ENCODE measurements at regions not wholly inside any gene's neighbourhood (a gene's known extent, or its start where the extent isn't known, plus 50 kb on each side); places are given as distances from the start of the nearest gene placed in this dataset.

DNA sequence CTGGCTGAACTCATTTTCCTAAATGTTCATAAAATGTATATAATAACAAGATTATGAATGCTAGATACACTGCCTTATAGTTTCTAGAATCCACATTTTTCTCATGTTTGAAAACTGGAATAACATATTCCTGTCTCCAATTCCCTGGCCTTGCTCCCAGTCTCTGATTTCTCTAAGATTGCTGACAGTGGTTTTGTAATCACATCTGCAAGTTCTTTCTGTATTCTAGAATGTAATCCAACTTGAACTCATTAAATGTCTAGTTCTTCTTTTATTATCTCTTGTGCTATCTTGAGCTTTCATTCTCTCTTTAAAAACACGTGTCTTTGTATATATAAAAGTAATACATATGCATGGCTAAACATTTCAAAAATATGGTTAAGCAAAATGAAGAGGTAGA lies 215.2 kb upstream of the ADAMTS9 start:
- no peak overlapping the region for H3K4me3 ChIP-seq (ENCODE audit: low read length)
- no peak for DNase-seq (ENCODE audit: low read depth)
- TF ChIP-seq, protein P1, sequence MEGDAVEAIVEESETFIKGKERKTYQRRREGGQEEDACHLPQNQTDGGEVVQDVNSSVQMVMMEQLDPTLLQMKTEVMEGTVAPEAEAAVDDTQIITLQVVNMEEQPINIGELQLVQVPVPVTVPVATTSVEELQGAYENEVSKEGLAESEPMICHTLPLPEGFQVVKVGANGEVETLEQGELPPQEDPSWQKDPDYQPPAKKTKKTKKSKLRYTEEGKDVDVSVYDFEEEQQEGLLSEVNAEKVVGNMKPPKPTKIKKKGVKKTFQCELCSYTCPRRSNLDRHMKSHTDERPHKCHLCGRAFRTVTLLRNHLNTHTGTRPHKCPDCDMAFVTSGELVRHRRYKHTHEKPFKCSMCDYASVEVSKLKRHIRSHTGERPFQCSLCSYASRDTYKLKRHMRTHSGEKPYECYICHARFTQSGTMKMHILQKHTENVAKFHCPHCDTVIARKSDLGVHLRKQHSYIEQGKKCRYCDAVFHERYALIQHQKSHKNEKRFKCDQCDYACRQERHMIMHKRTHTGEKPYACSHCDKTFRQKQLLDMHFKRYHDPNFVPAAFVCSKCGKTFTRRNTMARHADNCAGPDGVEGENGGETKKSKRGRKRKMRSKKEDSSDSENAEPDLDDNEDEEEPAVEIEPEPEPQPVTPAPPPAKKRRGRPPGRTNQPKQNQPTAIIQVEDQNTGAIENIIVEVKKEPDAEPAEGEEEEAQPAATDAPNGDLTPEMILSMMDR (IDR thresholded peaks at IDR 0.05; ENCODE audit: insufficient read depth, low read depth, low read length, missing control alignments), result no peak

DNA sequence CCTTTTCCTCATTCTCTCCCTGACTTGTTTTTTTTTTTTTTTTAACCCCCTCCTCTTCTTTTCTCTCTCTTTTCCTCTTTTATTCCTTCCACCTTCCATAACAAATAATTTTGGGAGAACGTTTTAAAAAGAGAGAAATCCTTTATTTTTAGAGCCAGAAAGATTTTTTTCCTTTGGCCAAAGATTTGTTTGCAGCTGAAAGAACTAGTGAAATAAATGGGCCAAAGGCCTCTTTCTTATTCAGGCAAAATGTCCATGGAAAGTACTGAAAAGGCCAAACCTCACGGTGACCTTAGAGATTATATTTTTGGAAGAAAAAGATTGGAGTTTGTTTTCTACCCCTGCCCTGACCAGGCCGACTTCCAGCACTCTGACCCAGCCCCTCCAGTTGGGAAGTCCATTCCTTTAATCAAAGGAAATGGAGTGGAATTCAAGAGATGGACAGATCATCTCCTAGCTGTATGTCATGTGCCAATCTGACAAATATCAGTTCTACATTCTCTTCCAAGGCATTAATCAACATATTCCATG lies 214.3 kb upstream of the ADAMTS9 start:
- no peak for DNase-seq (ENCODE audit: low read depth)

DNA sequence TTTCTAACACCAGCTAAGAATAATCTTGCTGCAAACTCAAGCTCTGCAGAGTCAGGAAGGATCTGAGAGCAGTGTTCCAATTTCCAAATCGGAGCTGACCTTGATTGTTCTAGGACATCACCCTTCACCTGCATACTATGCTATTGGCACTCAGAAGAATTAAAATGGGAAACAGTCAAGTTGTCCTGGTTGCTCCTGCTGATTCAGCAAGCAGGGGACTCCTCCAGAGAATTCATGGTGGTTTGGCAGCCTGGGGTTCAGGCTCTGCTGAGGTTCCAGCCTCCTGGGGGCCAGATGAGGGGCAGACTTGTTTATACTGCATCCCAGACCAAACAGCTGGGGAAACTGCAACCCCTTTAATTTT lies 213.7 kb upstream of the ADAMTS9 start:
- no peak for DNase-seq (ENCODE audit: low read depth)
- no peak overlapping the region for H3K4me3 ChIP-seq (ENCODE audit: low read length)
- TF ChIP-seq, protein P1 (IDR thresholded peaks at IDR 0.05; ENCODE audit: insufficient read depth, low read depth, low read length, missing control alignments), result no peak

More for the DNA sequence above, 214.3 kb upstream of the ADAMTS9 start:
- H3K4me3 ChIP-seq (ENCODE audit: low read length), result no peak overlapping the region
- TF ChIP-seq, protein P1 (IDR thresholded peaks at IDR 0.05; ENCODE audit: insufficient read depth, low read depth, low read length, missing control alignments), result no peak

DNA sequence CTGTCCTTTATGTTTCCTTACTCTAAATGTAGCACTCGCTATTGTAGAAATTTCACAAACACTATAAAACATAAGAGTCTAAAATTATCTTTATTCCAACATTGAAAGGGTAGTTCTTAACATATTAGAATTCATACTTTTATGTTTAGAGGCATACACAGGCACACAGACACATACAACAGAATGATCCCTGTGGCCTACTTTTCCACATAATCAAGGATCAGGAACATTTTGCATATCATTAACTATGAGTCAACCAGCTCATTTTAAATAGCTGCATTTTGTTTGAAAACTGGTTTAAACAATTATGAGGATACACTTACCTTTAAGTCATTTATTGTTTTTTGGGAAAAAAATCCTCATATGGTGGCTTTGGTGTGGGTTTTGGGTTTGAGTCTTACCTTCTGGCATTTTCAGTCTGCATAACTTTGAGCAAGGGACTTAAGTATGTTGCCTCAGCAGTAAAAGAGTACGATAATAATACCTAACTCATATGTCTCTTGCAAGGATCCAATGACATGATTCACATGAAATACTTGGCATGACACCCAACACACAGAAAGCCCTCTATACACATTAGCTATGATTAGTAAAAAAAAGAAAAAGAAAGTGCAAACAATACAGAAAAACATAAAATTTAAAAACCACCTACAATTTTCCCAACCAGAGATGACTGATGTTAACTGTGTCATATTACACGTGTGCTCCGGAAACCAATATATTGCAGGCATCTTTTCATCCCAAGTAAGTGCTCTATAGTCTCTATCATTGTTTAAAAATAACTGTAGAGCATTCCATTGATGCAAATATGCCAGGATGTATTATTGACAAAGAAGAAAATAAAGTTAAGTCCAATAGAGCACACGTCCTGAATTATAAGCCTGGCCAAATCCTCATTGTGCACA lies 213.1 kb upstream of the ADAMTS9 start:
- no peak for DNase-seq (ENCODE audit: low read depth)
- TF ChIP-seq, protein P1 (IDR thresholded peaks at IDR 0.05; ENCODE audit: insufficient read depth, low read depth, low read length, missing control alignments), result no peak
- H3K4me3 ChIP-seq (ENCODE audit: low read length), result no peak overlapping the region

DNA sequence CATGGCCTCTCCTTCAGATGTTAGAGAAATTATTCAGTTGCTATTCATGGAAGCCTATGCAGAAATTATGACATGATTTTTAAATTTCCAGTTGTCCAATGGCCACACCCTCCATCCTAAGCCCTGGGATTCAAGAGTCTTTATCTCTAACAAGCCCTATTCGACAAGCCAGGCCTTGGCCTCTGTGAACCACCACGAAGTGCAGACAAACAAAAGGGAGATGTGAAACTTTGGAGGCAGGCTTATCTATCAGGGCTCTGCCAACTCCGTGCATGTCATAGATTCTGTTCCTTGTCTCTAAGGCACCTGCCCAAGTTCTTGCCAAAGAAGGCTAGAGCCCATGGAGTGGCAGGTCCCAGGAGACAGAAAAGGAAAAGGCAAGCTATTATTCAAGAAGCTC lies 212.4 kb upstream of the ADAMTS9 start:
- no peak for DNase-seq (ENCODE audit: low read depth)
- TF ChIP-seq, protein P1 (IDR thresholded peaks at IDR 0.05; ENCODE audit: insufficient read depth, low read depth, low read length, missing control alignments), result no peak
- H3K4me3 ChIP-seq (ENCODE audit: low read length), result no peak overlapping the region

DNA sequence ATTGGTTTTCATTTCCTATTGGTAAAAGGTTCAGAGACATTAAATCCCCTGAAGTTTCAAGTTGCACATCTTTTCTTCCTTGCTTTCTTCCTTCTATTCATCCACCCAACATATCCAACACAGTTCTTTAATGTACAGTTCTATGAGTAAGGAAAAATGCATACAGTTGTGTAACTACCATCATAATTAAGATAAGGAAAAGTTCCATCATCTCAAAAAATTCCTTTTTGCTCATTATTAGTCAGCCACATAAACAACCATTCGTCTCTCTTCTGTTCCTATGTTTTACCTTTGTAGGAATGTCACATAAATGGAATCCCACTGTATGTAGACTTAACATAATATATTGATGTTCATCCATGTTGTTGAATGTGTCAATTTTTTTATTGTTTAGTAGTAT lies 211.1 kb upstream of the ADAMTS9 start:
- H3K4me3 ChIP-seq (ENCODE audit: low read length), result no peak overlapping the region
- TF ChIP-seq, protein P1 (IDR thresholded peaks at IDR 0.05; ENCODE audit: insufficient read depth, low read depth, low read length, missing control alignments), result no peak
- DNase-seq (ENCODE audit: low read depth), result no peak
